ENCODE measurements at regions not wholly inside any gene's neighbourhood (a gene's known extent, or its start where the extent isn't known, plus 50 kb on each side); places are given as distances from the start of the nearest gene placed in this dataset.

- Histone ChIP-seq H3K4me1 (ENCODE audit: insufficient read depth) (peaks cover 39% of the 10 kb centered on the region), H3F3A (replicated peaks; ENCODE audit: low read depth) (no peaks in the 10 kb centered on the region), H3K4me3 (no peak overlapping the region), H3K9me2 (ENCODE audit: insufficient read depth) (no peaks in the 10 kb centered on the region), H2AFZ (no peak overlapping the region), H3K27ac (ENCODE audit: low read depth) (no peak overlapping the region), H3K36me3 (ENCODE audit: insufficient read depth) (no peaks in the 10 kb centered on the region), H3K27me3 (ENCODE audit: insufficient read depth) (no peaks in the 10 kb centered on the region), H4K20me1 (replicated peaks; ENCODE audit: insufficient read depth) (no peaks in the 10 kb centered on the region), H3K4me2 (no peak overlapping the region), H3K79me2 (replicated peaks; ENCODE audit: insufficient read depth) (peaks cover 10% of the 10 kb centered on the region; the same call in 1 of the 2 replicates)
- peaks cover 3% of the 10 kb centered on the region for H3K27me3 Mint-ChIP-seq (ENCODE audit: insufficient read depth, low read depth, poor library complexity)
- no peak for ATAC-seq
- no peak overlapping the region for H3K4me3 Mint-ChIP-seq
- H3K36me3 Mint-ChIP-seq (ENCODE audit: low read depth) = no peaks in the 10 kb centered on the region
- no peaks in the 10 kb centered on the region for H3K9me3 Mint-ChIP-seq
- H3K4me1 Mint-ChIP-seq = peaks cover 35% of the 10 kb centered on the region
- no peak overlapping the region for H3K27ac Mint-ChIP-seq
- DNase-seq (ENCODE audit: low spot score) = no peak
- TF ChIP-seq POLR2AphosphoS5 (IDR thresholded peaks at IDR 0.05; ENCODE audit: low read depth) = no peak
- no peak for TF ChIP-seq CREB1 (CRISPR knock-in tag; IDR thresholded peaks at IDR 0.05; ENCODE audit: low read depth)
- no peak for TF ChIP-seq STAT1 (IDR thresholded peaks at IDR 0.05; ENCODE audit: unreplicated experiment)
- no peak for TF ChIP-seq ETS1 (IDR thresholded peaks at IDR 0.05)
- no peak for TF ChIP-seq ZNF462 (CRISPR knock-in tag; IDR thresholded peaks at IDR 0.05)
- no peak for TF ChIP-seq CTCF (conservative IDR thresholded peaks at IDR 0.05; ENCODE audit: low read depth in 2 of 2)
- no peak for TF ChIP-seq JUNB (IDR thresholded peaks at IDR 0.05; ENCODE audit: unreplicated experiment)
These were observed 203.3 kb upstream of the IL12A start for GRCh38 chr3:159785273-159785708.
